GM23248 (cell line): ENCODE measurements at regions not wholly inside any gene's neighbourhood (a gene's known extent, or its start where the extent isn't known, plus 50 kb on each side); places are given as distances from the start of the nearest gene placed in this dataset.

Source experiments
- EZH2 ChIP-seq: fragments of 200-600 bp; sonication (generic); IDR thresholded peaks from 2 replicates; pipeline ENCODE4 v1.6.1; 2018; ENCODE audit warnings: antibody characterized with exemption, mild to moderate bottlenecking; ENCODE audit not compliant: insufficient read depth, poor library complexity, severe bottlenecking
- EZH2phosphoT487 ChIP-seq: fragments of 200-600 bp; sonication (generic); IDR thresholded peaks from 2 replicates; pipeline ENCODE4 v1.6.1; 2018; ENCODE audit warnings: antibody characterized with exemption, moderate library complexity, mild to moderate bottlenecking, low read depth; ENCODE audit not compliant: insufficient read depth

DNA sequence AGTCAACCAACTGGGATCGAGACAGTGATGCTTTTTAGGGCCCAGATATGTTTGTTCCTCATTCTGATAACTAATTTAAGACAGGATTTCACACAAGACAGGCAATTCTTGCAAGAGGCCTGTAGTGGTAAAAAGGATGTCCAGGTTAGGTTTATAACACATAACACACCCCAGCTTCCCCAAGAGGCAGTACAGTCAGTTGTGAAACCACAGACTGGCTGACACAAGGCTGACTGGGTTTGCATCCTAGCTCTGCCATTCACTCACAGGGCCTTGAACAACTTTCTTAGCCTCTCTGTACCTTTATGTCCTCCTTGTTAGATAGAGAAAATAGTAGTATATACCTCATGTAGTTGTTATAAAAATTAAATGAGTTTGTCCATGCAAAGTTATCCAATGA is 55.0 kb upstream of the PTH start:
- TF ChIP-seq EZH2 (no peak), EZH2phosphoT487 (no peak)
